ENCODE measurements at regions not wholly inside any gene's neighbourhood (a gene's known extent, or its start where the extent isn't known, plus 50 kb on each side); places are given as distances from the start of the nearest gene placed in this dataset.
"Not testable (repeated sequence)": the region's sequence is repeated elsewhere in the genome, so short reads cannot be mapped to it uniquely, and the experiment has no call there.

DNA sequence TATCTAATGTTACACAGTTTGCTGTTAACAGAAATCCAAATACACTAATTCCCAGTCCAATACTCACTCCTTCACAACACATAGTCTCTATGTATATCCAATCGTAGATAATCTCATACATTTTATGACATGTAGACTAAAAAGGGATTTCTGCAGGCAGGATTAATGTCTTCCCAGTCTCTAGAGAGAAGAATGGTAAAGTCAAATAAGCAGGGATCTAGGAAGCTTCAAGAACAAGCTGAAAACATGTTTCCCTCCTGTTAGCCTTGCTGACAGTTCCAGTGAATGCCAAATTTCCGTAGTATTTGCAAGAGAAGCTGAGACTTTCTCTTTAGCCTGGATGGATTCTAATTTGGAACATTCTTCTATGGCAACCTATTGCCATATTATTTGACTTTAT lies 500.1 kb downstream of the IGSF11 start:
- H3K27me3 ChIP-seq: no peaks in the 10 kb centered on the region
- H3K9me3 ChIP-seq: no peaks in the 10 kb centered on the region
- DNase-seq: no peak
- no peak overlapping the region for H3K4me3 ChIP-seq
- no peak for TF ChIP-seq POLR2A (IDR thresholded peaks at IDR 0.05)
- TF ChIP-seq, protein P1, sequence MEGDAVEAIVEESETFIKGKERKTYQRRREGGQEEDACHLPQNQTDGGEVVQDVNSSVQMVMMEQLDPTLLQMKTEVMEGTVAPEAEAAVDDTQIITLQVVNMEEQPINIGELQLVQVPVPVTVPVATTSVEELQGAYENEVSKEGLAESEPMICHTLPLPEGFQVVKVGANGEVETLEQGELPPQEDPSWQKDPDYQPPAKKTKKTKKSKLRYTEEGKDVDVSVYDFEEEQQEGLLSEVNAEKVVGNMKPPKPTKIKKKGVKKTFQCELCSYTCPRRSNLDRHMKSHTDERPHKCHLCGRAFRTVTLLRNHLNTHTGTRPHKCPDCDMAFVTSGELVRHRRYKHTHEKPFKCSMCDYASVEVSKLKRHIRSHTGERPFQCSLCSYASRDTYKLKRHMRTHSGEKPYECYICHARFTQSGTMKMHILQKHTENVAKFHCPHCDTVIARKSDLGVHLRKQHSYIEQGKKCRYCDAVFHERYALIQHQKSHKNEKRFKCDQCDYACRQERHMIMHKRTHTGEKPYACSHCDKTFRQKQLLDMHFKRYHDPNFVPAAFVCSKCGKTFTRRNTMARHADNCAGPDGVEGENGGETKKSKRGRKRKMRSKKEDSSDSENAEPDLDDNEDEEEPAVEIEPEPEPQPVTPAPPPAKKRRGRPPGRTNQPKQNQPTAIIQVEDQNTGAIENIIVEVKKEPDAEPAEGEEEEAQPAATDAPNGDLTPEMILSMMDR (IDR thresholded peaks at IDR 0.05 in 4 of 5, conservative IDR thresholded peaks at IDR 0.05 in 1 of 5): no peak
- ATAC-seq: no peak
- in situ Hi-C loops (cut with MboI; ENCODE audit: low sequenced_read_pairs in 4 of 4) (no loop called here), intact Hi-C loops (cut with DNase I; ENCODE audit: low total_unique reads) (no loop called here)
- H3K36me3 ChIP-seq: no peaks in the 10 kb centered on the region
- H3K4me1 ChIP-seq: no peaks in the 10 kb centered on the region
- H3K27ac ChIP-seq: no peak overlapping the region

DNA sequence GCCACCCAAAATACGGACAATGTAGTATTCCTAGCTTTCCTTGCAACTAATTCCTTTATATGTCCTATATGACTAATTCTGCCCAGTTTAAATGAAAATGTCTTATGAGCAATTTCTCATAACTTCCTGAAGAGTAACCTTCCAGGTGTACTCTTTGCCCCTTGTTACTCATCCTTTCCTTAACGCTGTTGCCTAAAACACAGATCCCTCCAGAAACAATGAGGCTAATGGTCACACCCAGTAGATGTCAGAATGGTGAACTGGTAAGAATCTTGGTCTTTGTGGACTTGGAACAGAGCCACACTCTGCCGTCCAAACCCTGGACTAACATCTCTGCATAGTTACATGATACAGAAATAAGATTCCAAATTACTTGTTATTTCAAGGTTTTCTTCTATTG lies 497.9 kb downstream of the IGSF11 start:
- H3K4me1 ChIP-seq: no peaks in the 10 kb centered on the region
- no peaks in the 10 kb centered on the region for H3K27me3 ChIP-seq
- ATAC-seq (no peak), DNase-seq (no peak)
- no peak overlapping the region for H3K4me3 ChIP-seq
- in situ Hi-C loops (cut with MboI; ENCODE audit: low sequenced_read_pairs in 4 of 4) (no loop called here), intact Hi-C loops (cut with DNase I; ENCODE audit: low total_unique reads) (no loop called here)
- no peaks in the 10 kb centered on the region for H3K9me3 ChIP-seq
- H3K27ac ChIP-seq: no peak overlapping the region
- no peaks in the 10 kb centered on the region for H3K36me3 ChIP-seq
- no peak for TF ChIP-seq POLR2A (IDR thresholded peaks at IDR 0.05)
- TF ChIP-seq, protein P1 (IDR thresholded peaks at IDR 0.05 in 4 of 5, conservative IDR thresholded peaks at IDR 0.05 in 1 of 5): no peak

DNA sequence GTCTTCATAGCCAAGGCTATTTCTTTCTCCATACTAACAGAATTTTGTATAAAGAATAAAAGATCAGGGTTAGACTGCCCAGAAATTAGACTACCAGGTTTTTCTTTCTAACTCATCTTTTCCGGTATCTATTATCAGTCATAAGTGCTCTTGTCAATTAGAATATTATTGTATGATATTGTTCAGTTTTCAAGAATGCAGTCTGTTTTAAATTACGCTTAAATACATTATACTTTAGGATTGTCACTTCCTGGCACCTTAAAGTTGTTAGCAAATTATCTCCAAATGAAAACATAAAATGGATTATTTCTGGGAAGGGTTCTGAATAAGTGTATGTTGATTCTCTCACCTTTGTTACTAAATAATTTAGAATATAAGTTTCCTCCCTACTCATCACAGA lies 497.2 kb downstream of the IGSF11 start:
- Histone ChIP-seq H3K36me3 (no peaks in the 10 kb centered on the region), H3K27ac (no peak overlapping the region), H3K4me3 (no peak overlapping the region), H3K4me1 (no peaks in the 10 kb centered on the region), H3K9me3 (no peaks in the 10 kb centered on the region), H3K27me3 (no peaks in the 10 kb centered on the region)
- TF ChIP-seq, protein P1 (IDR thresholded peaks at IDR 0.05 in 4 of 5, conservative IDR thresholded peaks at IDR 0.05 in 1 of 5): no peak
- no peak for TF ChIP-seq POLR2A (IDR thresholded peaks at IDR 0.05)
- DNase-seq (no peak), ATAC-seq (no peak)
- intact Hi-C loops (cut with DNase I; ENCODE audit: low total_unique reads) (no loop called here), in situ Hi-C loops (cut with MboI; ENCODE audit: low sequenced_read_pairs in 4 of 4) (no loop called here)

DNA sequence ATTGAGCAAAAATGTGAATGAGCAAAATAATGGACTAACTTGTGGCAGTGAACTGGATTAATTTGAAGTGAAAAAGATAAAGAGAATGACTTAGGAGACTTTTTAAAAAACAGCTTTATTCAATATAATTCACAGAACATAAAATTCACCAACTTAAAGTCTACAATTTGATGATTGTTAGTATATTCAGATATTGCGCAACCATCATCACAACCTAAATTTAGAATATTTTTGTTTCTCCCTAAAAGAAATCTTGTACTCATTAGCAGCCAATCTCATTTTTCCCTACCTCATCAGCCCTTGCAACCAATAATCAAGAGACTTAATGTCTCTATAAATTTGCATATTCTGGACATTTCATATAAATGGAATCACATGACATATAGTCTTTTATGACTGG lies 496.5 kb downstream of the IGSF11 start:
- DNase-seq: no peak
- no peak overlapping the region for H3K27ac ChIP-seq
- H3K4me1 ChIP-seq: no peaks in the 10 kb centered on the region
- H3K4me3 ChIP-seq: no peak overlapping the region
- H3K27me3 ChIP-seq: no peaks in the 10 kb centered on the region
- H3K9me3 ChIP-seq: no peaks in the 10 kb centered on the region
- H3K36me3 ChIP-seq: no peaks in the 10 kb centered on the region
- intact Hi-C loops (cut with DNase I; ENCODE audit: low total_unique reads) (no loop called here), in situ Hi-C loops (cut with MboI; ENCODE audit: low sequenced_read_pairs in 4 of 4) (no loop called here)
- no peak for TF ChIP-seq POLR2A (IDR thresholded peaks at IDR 0.05)
- TF ChIP-seq, protein P1 (IDR thresholded peaks at IDR 0.05 in 4 of 5, conservative IDR thresholded peaks at IDR 0.05 in 1 of 5): no peak
- ATAC-seq: no peak

DNA sequence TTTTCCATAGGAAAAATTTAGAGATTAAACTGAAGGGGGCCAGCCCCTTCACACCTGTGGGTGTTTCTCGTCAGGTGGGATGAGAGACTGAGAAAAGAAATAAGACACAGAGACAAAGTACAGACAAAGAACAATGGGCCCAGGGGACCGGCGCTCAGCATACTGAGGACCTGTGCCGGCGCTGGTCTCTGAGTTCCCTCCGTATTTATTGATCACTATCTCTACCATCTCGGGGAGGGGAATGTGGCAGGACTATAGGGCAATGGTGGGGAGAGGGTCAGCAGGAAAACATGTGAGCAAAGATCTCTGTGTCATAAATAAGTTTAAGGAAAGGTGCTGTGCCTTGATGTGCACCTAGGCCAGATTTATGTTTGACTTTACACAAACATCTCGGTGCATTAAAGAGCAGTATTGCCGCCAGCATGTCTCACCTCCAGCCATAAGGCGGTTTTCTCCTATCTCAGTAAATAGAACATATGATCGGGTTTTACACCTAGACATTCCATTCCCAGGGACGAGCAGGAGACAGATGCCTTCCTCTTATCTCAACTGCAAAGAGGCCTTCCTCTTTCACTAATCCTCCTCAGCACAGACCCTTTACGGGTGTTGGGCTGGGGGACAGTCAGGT lies 494.7 kb downstream of the IGSF11 start:
- intact Hi-C loops (cut with DNase I; ENCODE audit: low total_unique reads); DNase-seq; H3K9me3 ChIP-seq; H3K27me3 ChIP-seq; ATAC-seq; H3K27ac ChIP-seq; H3K4me3 ChIP-seq; H3K4me1 ChIP-seq; in situ Hi-C loops (cut with MboI; ENCODE audit: low sequenced_read_pairs in 4 of 4); H3K36me3 ChIP-seq: not testable (repeated sequence)

DNA sequence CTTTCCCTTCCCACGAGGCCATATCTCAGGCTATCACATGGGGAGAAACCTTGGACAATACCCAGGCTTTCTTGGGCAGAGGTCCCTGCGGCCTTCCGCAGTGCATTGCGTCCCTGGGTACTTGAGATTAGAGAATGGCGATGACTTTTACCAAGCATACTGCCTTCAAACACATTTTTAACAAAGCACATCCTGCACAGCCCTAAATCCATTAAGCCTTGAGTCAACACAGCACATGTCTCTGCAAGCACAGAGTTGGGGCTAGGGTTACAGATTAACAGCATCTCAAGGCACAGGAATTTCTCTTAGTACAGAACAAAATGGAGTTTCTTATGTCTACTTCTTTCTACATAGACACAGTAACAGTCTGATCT lies 494.2 kb downstream of the IGSF11 start:
- in situ Hi-C loops (cut with MboI; ENCODE audit: low sequenced_read_pairs in 4 of 4); H3K27me3 ChIP-seq; H3K4me3 ChIP-seq; H3K4me1 ChIP-seq; intact Hi-C loops (cut with DNase I; ENCODE audit: low total_unique reads); ATAC-seq; H3K9me3 ChIP-seq; H3K36me3 ChIP-seq; DNase-seq; H3K27ac ChIP-seq: not testable (repeated sequence)

All from gastrocnemius medialis (tissue), 4 donors.